A549 (cell line): ENCODE measurements at regions not wholly inside any gene's neighbourhood (a gene's known extent, or its start where the extent isn't known, plus 50 kb on each side); places are given as distances from the start of the nearest gene placed in this dataset.

ENCODE experiments used
- BHLHE40 ChIP-seq: IDR thresholded peaks from 2 replicates; pipeline ENCODE4 v1.6.1; 2012; ENCODE audit warnings: low read depth, low read length, inconsistent platforms
- CBX8 ChIP-seq: fragments of 200-600 bp; sonication (generic); IDR thresholded peaks from 2 replicates; pipeline ENCODE4 v1.6.1; 2016
- CHD2 ChIP-seq: fragments of 150-350 bp; IDR thresholded peaks from 2 replicates; pipeline ENCODE4 v1.6.1; 2014; ENCODE audit warnings: low read length; ENCODE audit not compliant: partially characterized antibody
- CHD4 ChIP-seq: fragments of 200-600 bp; sonication (generic); IDR thresholded peaks from 2 replicates; pipeline ENCODE4 v1.6.1; 2016; ENCODE audit warnings: antibody characterized with exemption, mild to moderate bottlenecking, borderline replicate concordance
- CTCF ChIP-seq: fragments of >200 bp; sonication (Bioruptor Twin); formaldehyde crosslinking; IDR thresholded peaks from 3 replicates; pipeline ENCODE4 v1.5.1; 2016
- EP300 ChIP-seq, 2 experiments: fragments of >200 bp; sonication (Bioruptor Twin); formaldehyde crosslinking; IDR thresholded peaks; 2 replicates in 1 of 2; 3 replicates in 1 of 2; pipeline ENCODE4 v1.6.1; 2016 to 2017
- FOSB ChIP-seq: fragments of 250-450 bp; sonication (Bioruptor Pico); IDR thresholded peaks from 2 replicates; pipeline ENCODE4 v1.5.0; 2020; ENCODE audit warnings: mild to moderate bottlenecking, moderate library complexity
- POLR2A ChIP-seq: IDR thresholded peaks from 2 replicates; pipeline ENCODE4 v1.6.1; 2012; ENCODE audit warnings: mild to moderate bottlenecking, low read length
- RCOR1 ChIP-seq: fragments of 150-350 bp; IDR thresholded peaks from 2 replicates; pipeline ENCODE4 v1.6.1; 2014; ENCODE audit warnings: antibody characterized with exemption, low read length, low read depth
- RFX5 ChIP-seq: fragments of 450-650 bp; IDR thresholded peaks from 2 replicates; pipeline ENCODE4 v1.7.1; 2014; ENCODE audit warnings: antibody characterized with exemption, mild to moderate bottlenecking, moderate library complexity
- TP53 ChIP-seq: fragments of 250-450 bp; sonication (Bioruptor Pico); IDR thresholded peaks from 2 replicates; pipeline ENCODE4 v1.5.0; 2021; ENCODE audit warnings: mild to moderate bottlenecking, moderate library complexity
- TF ChIP-seq, protein P1 (sequence below): IDR thresholded peaks from 2 replicates; pipeline ENCODE4 v1.6.1; 2012
- TF ChIP-seq, protein P2 (sequence below): fragments of >200 bp; sonication (Bioruptor Twin); formaldehyde crosslinking; IDR thresholded peaks from 2 replicates; pipeline ENCODE4 v1.6.1; 2016

DNA sequence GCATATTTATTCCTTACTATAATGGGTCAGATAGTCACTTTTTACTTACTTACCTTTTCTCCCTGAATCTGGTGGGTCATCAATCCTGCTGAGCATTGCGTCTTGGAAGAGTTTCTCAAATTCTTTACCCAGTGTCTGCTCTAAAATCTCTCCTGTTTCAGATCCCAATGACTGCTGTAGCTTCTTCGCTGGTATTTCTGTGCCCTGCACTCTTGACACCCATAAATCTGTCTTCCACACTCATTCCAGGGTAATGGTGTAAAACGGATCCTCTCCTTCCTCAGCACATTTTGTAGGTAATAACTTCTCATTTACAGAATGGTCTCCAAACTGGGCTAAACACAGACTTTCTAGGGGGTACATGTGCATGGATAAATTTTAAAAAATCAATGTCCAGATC is 407.4 kb downstream of the DMAC1 start:
- TF ChIP-seq POLR2A = no peak
- no peak for TF ChIP-seq RCOR1
- TF ChIP-seq CTCF = no peak
- TF ChIP-seq, protein P1, sequence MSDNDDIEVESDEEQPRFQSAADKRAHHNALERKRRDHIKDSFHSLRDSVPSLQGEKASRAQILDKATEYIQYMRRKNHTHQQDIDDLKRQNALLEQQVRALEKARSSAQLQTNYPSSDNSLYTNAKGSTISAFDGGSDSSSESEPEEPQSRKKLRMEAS = no peak
- TF ChIP-seq, protein P2, sequence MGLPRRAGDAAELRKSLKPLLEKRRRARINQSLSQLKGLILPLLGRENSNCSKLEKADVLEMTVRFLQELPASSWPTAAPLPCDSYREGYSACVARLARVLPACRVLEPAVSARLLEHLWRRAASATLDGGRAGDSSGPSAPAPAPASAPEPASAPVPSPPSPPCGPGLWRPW = no peak
- no peak for TF ChIP-seq RFX5
- no peak for TF ChIP-seq EP300 (IDR thresholded peaks at IDR 0.05)
- no peak for TF ChIP-seq CHD4
- TF ChIP-seq TP53 (CRISPR knock-in tag) = no peak
- no peak for TF ChIP-seq FOSB (CRISPR knock-in tag)
- TF ChIP-seq CHD2 = no peak
- TF ChIP-seq CBX8 = no peak
- no peak for TF ChIP-seq BHLHE40
